Liver (tissue), 3 donors: ENCODE measurements at regions not wholly inside any gene's neighbourhood (a gene's known extent, or its start where the extent isn't known, plus 50 kb on each side); places are given as distances from the start of the nearest gene placed in this dataset.

Experiments
- ATF3 ChIP-seq: IDR thresholded peaks from 2 replicates; pipeline ENCODE4 v1.6.1; 2016; ENCODE audit warnings: antibody characterized with exemption
- CTCF ChIP-seq: fragments of 150-350 bp; IDR thresholded peaks from 2 replicates; pipeline ENCODE4 v1.5.1; 2017; ENCODE audit warnings: improper control_type of control experiment, low read depth, low read length; ENCODE audit not compliant: missing input control
- EGR1 ChIP-seq, 2 donors: IDR thresholded peaks; 2 replicates each; pipeline ENCODE4 v1.6.1; 2016 to 2018; ENCODE audit warnings: antibody characterized with exemption in 2 of 2, low read depth in 2 of 2
- GABPA ChIP-seq, 2 donors: IDR thresholded peaks in 1 of 2; conservative IDR thresholded peaks in 1 of 2; 2 replicates each; pipeline ENCODE4 v1.6.1; 2016; ENCODE audit warnings: antibody characterized with exemption in 2 of 2, mild to moderate bottlenecking in 1 of 2, moderate library complexity in 1 of 2
- JUND ChIP-seq, 2 donors: IDR thresholded peaks; 2 replicates each; pipeline ENCODE4 v1.6.1; 2016; ENCODE audit warnings: antibody characterized with exemption in 2 of 2
- NR2F2 ChIP-seq: IDR thresholded peaks from 2 replicates; pipeline ENCODE4 v1.6.1; 2016; ENCODE audit warnings: antibody characterized with exemption
- RXRA ChIP-seq, 2 donors: IDR thresholded peaks; 2 replicates each; pipeline ENCODE4 v1.6.1; 2017 to 2018; ENCODE audit warnings: antibody characterized with exemption in 2 of 2, mild to moderate bottlenecking in 1 of 2
- YY1 ChIP-seq: IDR thresholded peaks from 2 replicates; pipeline ENCODE4 v1.6.1; 2016; ENCODE audit warnings: antibody characterized with exemption, mild to moderate bottlenecking
- TF ChIP-seq, protein P1 (sequence below): IDR thresholded peaks from 2 replicates; pipeline ENCODE4 v1.6.1; 2016; ENCODE audit warnings: antibody characterized with exemption, mild to moderate bottlenecking
- TF ChIP-seq, protein P2 (sequence below): IDR thresholded peaks from 2 replicates; pipeline ENCODE4 v1.6.1; 2016; ENCODE audit warnings: antibody characterized with exemption
- donor health status: healthy.
- donor health status: healthy.

GRCh38 chr10:36675458-36675880 lies 449.9 kb upstream of the ANKRD30A start:
- no peak for TF ChIP-seq CTCF
- TF ChIP-seq YY1: no peak
- TF ChIP-seq GABPA (IDR thresholded peaks at IDR 0.05 in 1 of 2, conservative IDR thresholded peaks at IDR 0.05 in 1 of 2): no peak
- no peak for TF ChIP-seq EGR1 (IDR thresholded peaks at IDR 0.05; ENCODE audit: low read depth in 2 of 2)
- TF ChIP-seq, protein P1, sequence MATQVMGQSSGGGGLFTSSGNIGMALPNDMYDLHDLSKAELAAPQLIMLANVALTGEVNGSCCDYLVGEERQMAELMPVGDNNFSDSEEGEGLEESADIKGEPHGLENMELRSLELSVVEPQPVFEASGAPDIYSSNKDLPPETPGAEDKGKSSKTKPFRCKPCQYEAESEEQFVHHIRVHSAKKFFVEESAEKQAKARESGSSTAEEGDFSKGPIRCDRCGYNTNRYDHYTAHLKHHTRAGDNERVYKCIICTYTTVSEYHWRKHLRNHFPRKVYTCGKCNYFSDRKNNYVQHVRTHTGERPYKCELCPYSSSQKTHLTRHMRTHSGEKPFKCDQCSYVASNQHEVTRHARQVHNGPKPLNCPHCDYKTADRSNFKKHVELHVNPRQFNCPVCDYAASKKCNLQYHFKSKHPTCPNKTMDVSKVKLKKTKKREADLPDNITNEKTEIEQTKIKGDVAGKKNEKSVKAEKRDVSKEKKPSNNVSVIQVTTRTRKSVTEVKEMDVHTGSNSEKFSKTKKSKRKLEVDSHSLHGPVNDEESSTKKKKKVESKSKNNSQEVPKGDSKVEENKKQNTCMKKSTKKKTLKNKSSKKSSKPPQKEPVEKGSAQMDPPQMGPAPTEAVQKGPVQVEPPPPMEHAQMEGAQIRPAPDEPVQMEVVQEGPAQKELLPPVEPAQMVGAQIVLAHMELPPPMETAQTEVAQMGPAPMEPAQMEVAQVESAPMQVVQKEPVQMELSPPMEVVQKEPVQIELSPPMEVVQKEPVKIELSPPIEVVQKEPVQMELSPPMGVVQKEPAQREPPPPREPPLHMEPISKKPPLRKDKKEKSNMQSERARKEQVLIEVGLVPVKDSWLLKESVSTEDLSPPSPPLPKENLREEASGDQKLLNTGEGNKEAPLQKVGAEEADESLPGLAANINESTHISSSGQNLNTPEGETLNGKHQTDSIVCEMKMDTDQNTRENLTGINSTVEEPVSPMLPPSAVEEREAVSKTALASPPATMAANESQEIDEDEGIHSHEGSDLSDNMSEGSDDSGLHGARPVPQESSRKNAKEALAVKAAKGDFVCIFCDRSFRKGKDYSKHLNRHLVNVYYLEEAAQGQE: no peak
- TF ChIP-seq NR2F2: no peak
- TF ChIP-seq, protein P2, sequence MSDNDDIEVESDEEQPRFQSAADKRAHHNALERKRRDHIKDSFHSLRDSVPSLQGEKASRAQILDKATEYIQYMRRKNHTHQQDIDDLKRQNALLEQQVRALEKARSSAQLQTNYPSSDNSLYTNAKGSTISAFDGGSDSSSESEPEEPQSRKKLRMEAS: no peak
- no peak for TF ChIP-seq ATF3
- TF ChIP-seq JUND (IDR thresholded peaks at IDR 0.05): no peak
- TF ChIP-seq RXRA (IDR thresholded peaks at IDR 0.05): no peak
